OCI-LY7 (cell line): ENCODE measurements at regions not wholly inside any gene's neighbourhood (a gene's known extent, or its start where the extent isn't known, plus 50 kb on each side); places are given as distances from the start of the nearest gene placed in this dataset.

Experiments used
- BruUV-seq: library from RNA; stranded (reverse); fragments of 400-500 nt; replicated peaks from 2 replicates; lab custom pipeline; 2021; lab: Mats Ljungman, UMichigan
- CTCF ChIA-PET: fragments of 300-600 bp; sonication (Branson Sonifier 250); formaldehyde crosslinking; loops from one replicate; lab custom pipeline; 2022; ENCODE audit warnings: antibody characterized with exemption; ENCODE audit not compliant: unreplicated experiment; lab: Charles Lee
- POLR2A ChIA-PET: fragments of 300-600 bp; sonication (Branson Sonifier 250); formaldehyde crosslinking; loops from one replicate; lab custom pipeline; 2022; ENCODE audit warnings: antibody characterized with exemption; lab: Charles Lee
- DNase-seq: peaks from one replicate; pipeline ENCODE4 v3.0.0-alpha.2; 2015; ENCODE audit warnings: low spot score
- H2AFZ ChIP-seq: fragments of 200-600 bp; sonication (generic), shearing (Covaris generic); 2 replicates; pipeline ENCODE4 v1.6.1; 2014; ENCODE audit warnings: mild to moderate bottlenecking, antibody characterized with exemption, low read length, moderate library complexity
- H3K27ac ChIP-seq: fragments of 200-600 bp; sonication (generic); 2 replicates; pipeline ENCODE4 v1.5.1; 2014; ENCODE audit warnings: mixed run types, low read depth, mild to moderate bottlenecking, moderate library complexity, low read length, inconsistent platforms; ENCODE audit not compliant: poor library complexity, severe bottlenecking
- H3K36me3 ChIP-seq: fragments of 200-600 bp; sonication (generic); 2 replicates; pipeline ENCODE4 v1.6.1; 2014; ENCODE audit warnings: mild to moderate bottlenecking, antibody characterized with exemption, low read length, moderate library complexity, mixed read lengths; ENCODE audit not compliant: insufficient read depth
- H3K4me1 ChIP-seq: fragments of 200-600 bp; sonication (generic); 2 replicates; pipeline ENCODE4 v1.5.1; 2014; ENCODE audit warnings: mild to moderate bottlenecking, low read length; ENCODE audit not compliant: insufficient read depth, poor library complexity, severe bottlenecking
- H3K4me2 ChIP-seq: fragments of 200-600 bp; sonication (generic); 2 replicates; pipeline ENCODE4 v1.6.1; 2014; ENCODE audit warnings: mild to moderate bottlenecking, low read length
- H3K4me3 ChIP-seq: fragments of 200-600 bp; sonication (generic); 2 replicates; pipeline ENCODE4 v1.5.1; 2014; ENCODE audit warnings: mild to moderate bottlenecking, low read depth, low read length; ENCODE audit not compliant: poor library complexity, severe bottlenecking
- H3K79me2 ChIP-seq: fragments of 200-600 bp; sonication (generic); 2 replicates; pipeline ENCODE4 v1.6.1; 2016; ENCODE audit warnings: low read depth, mild to moderate bottlenecking, low read length, moderate library complexity, mixed read lengths; ENCODE audit not compliant: insufficient read depth
- H3K9me2 ChIP-seq: fragments of 200-600 bp; sonication (generic); 2 replicates; pipeline ENCODE4 v1.6.1; 2016; ENCODE audit warnings: mild to moderate bottlenecking, low read length, mixed read lengths; ENCODE audit not compliant: insufficient read depth
- H3K9me3 ChIP-seq: fragments of 200-600 bp; sonication (generic); 2 replicates; pipeline ENCODE4 v1.6.1; 2014; ENCODE audit warnings: mild to moderate bottlenecking, mixed run types, low read length, mixed read lengths
- H4K20me1 ChIP-seq: fragments of 200-600 bp; sonication (generic); 2 replicates; pipeline ENCODE4 v1.6.1; 2014; ENCODE audit warnings: mild to moderate bottlenecking, antibody characterized with exemption, low read length, moderate library complexity, mixed read lengths; ENCODE audit not compliant: insufficient read depth
- EZH2phosphoT487 ChIP-seq: fragments of 200-600 bp; sonication (generic); IDR thresholded peaks from 2 replicates; pipeline ENCODE4 v1.6.1; 2018; ENCODE audit warnings: low read depth, borderline replicate concordance, mild to moderate bottlenecking, mixed run types, antibody characterized with exemption, low read length, moderate library complexity, mixed read lengths
- intact Hi-C: fragments of 100-400 bp; cut with micrococcal nuclease; formaldehyde crosslinking; loops from one replicate; pipeline ENCODE4 v1.10.0; 2022; ENCODE audit not compliant: unreplicated experiment
- TF ChIP-seq, protein P1 (sequence below): fragments of 200-600 bp; sonication (generic); conservative IDR thresholded peaks from 2 replicates; pipeline ENCODE4 v1.5.1; 2014; ENCODE audit warnings: mild to moderate bottlenecking, antibody characterized with exemption, low read length, moderate library complexity, mixed read lengths

- CTCF ChIA-PET, result no interaction called here
- no peak for TF ChIP-seq EZH2phosphoT487
- TF ChIP-seq, protein P1, sequence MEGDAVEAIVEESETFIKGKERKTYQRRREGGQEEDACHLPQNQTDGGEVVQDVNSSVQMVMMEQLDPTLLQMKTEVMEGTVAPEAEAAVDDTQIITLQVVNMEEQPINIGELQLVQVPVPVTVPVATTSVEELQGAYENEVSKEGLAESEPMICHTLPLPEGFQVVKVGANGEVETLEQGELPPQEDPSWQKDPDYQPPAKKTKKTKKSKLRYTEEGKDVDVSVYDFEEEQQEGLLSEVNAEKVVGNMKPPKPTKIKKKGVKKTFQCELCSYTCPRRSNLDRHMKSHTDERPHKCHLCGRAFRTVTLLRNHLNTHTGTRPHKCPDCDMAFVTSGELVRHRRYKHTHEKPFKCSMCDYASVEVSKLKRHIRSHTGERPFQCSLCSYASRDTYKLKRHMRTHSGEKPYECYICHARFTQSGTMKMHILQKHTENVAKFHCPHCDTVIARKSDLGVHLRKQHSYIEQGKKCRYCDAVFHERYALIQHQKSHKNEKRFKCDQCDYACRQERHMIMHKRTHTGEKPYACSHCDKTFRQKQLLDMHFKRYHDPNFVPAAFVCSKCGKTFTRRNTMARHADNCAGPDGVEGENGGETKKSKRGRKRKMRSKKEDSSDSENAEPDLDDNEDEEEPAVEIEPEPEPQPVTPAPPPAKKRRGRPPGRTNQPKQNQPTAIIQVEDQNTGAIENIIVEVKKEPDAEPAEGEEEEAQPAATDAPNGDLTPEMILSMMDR, result no peak
- no peak overlapping the region for H3K4me2 ChIP-seq
- DNase-seq, result no peak
- no peaks in the 10 kb centered on the region for H3K9me3 ChIP-seq
- no peaks in the 10 kb centered on the region for H3K79me2 ChIP-seq
- no peak overlapping the region for H3K27ac ChIP-seq
- no peak overlapping the region for H3K4me3 ChIP-seq
- H3K36me3 ChIP-seq, result no peaks in the 10 kb centered on the region
- POLR2A ChIA-PET, result interaction anchor here (0.5 to 0.8 kb wide), 2 partner anchors 67 to 124 kb away, joined by 3 read pairs; no protein-coding TSS in a partner anchor
- intact Hi-C loops, result no loop called here
- BruUV-seq, result no TSS peak
- no peaks in the 10 kb centered on the region for H3K9me2 ChIP-seq
- H4K20me1 ChIP-seq, result no peaks in the 10 kb centered on the region; the same call in 1 of the 2 replicates
- H3K4me1 ChIP-seq, result no peaks in the 10 kb centered on the region
- no peak overlapping the region for H2AFZ ChIP-seq
These were observed 72.0 kb downstream of the FAM43A start for GRCh38 chr3:194757647-194758061.

DNA sequence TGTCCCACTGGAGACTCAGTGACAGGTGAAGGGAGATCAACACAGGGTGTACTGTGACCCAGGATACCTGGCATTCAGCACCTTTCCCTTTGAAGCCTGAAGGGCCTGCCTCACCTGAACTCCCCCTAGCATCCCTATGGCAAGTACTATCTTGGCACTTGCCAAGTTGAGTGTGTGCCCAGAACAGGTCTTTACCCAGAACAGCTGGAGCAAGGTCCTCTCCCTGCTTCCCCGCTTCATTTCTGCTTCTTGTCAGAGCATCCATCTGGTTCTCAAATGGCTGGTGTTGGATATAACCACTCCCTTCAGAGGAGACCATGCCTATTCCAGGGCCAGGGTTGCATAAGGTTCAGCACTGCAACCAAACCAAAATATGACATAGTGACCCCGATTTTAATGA, 73.0 kb downstream of the FAM43A start:
- Histone ChIP-seq H3K4me3 (no peak overlapping the region), H2AFZ (no peak overlapping the region), H3K79me2 (no peaks in the 10 kb centered on the region), H4K20me1 (no peaks in the 10 kb centered on the region), H3K4me1 (no peaks in the 10 kb centered on the region), H3K36me3 (no peaks in the 10 kb centered on the region), H3K4me2 (no peak overlapping the region), H3K9me3 (no peaks in the 10 kb centered on the region), H3K27ac (no peak overlapping the region), H3K9me2 (no peaks in the 10 kb centered on the region)
- POLR2A ChIA-PET, result no interaction called here
- TF ChIP-seq, protein P1, result no peak
- no peak for TF ChIP-seq EZH2phosphoT487
- intact Hi-C loops, result no loop called here
- DNase-seq, result no peak
- CTCF ChIA-PET, result no interaction called here
- no TSS peak for BruUV-seq

DNA sequence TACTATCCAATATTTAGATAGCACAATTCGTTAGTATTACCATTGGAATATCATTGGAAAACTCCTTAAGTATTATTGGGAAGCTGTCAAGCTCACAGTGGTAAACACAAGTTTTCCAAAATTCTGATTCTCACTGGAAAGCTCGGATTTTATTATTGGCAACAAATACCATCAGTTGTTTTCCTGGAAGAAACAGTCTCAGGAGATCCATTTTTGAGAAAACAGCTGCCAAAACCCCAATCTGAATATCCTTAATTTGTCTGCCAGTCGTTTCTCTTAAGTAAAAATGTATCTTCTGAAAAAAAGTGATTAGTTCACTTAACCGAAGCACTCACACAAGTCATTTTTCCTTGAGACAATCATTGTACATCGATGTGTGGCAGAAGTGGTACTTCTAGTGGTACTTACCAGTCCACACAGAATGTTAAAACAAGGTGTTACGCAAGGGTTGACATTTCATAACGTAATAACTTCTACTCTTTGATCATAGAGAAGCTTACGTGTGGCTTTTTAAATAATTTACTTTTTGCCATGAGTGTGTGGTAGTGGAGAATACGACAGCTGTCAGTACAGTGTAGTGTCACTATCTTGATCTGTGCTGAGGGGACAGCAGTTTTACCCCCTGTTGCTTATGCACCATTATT, 74.9 kb downstream of the FAM43A start:
- Histone ChIP-seq H3K4me2 (no peak overlapping the region), H3K4me3 (no peak overlapping the region), H3K9me3 (no peaks in the 10 kb centered on the region), H4K20me1 (no peaks in the 10 kb centered on the region), H2AFZ (no peak overlapping the region), H3K4me1 (no peaks in the 10 kb centered on the region), H3K79me2 (no peaks in the 10 kb centered on the region), H3K36me3 (no peaks in the 10 kb centered on the region), H3K27ac (no peak overlapping the region), H3K9me2 (no peaks in the 10 kb centered on the region)
- ChIA-PET CTCF (no interaction called here), POLR2A (interaction anchor here (0.7 to 1.0 kb wide), 2 partner anchors 13 to 70 kb away, joined by 3 to 4 read pairs; no protein-coding TSS in a partner anchor)
- no TSS peak for BruUV-seq
- intact Hi-C loops, result no loop called here
- TF ChIP-seq EZH2phosphoT487, result no peak
- TF ChIP-seq, protein P1, result no peak
- DNase-seq, result no peak
